ENCODE measurements at regions not wholly inside any gene's neighbourhood (a gene's known extent, or its start where the extent isn't known, plus 50 kb on each side); places are given as distances from the start of the nearest gene placed in this dataset.

GRCh38 chr14:30296931-30297405 is 262.0 kb upstream of the G2E3 start:
- H3K4me3 ChIP-seq: no peak overlapping the region
- no peak overlapping the region for H2AFZ ChIP-seq (ENCODE audit: control insufficient read depth, low read depth, low read length)
- H3K27me3 ChIP-seq (replicated peaks in 1 of 2; ENCODE audit: control insufficient read depth in 2 of 2, insufficient read depth in 2 of 2, low read length in 1 of 2): no peaks in the 10 kb centered on the region
- no peaks in the 10 kb centered on the region for H3K9me3 ChIP-seq (replicated peaks; ENCODE audit: control insufficient read depth, insufficient read depth, low read length)
- H3K27ac ChIP-seq (ENCODE audit: control insufficient read depth, insufficient read depth): no peak overlapping the region
- WGBS (ENCODE audit: insufficient coverage, insufficient replicate concordance, low lambda C conversion rate, missing lambda C conversion rate): 18% methylated on average over 10 of the region's 11 CpGs
- intact Hi-C loops (cut with micrococcal nuclease; ENCODE audit: unreplicated experiment) (no loop called here), in situ Hi-C loops (cut with MboI) (no loop called here)
- no TSS peak for BruUV-seq (replicated peaks)
- no peak for DNase-seq (ENCODE audit: low read depth, low spot score)
- H3K36me3 ChIP-seq (ENCODE audit: control insufficient read depth in 2 of 2, insufficient read depth in 2 of 2, low read length in 1 of 2): no peaks in the 10 kb centered on the region
- H3K4me1 ChIP-seq (ENCODE audit: control insufficient read depth, insufficient read depth, low read length): no peaks in the 10 kb centered on the region
- H3K79me2 ChIP-seq (ENCODE audit: control insufficient read depth, insufficient read depth, low read length): no peaks in the 10 kb centered on the region
- FAIRE-seq: no peak
- POLR2A ChIA-PET: no interaction called here
- SMC1A ChIA-PET (ENCODE audit: uncharacterized antibody, unreplicated experiment): no interaction called here
- no peak overlapping the region for H3K9ac ChIP-seq (ENCODE audit: control insufficient read depth, insufficient read depth, low read length)
- RAD21 ChIA-PET (ENCODE audit: unreplicated experiment): no interaction called here
- no peak for TF ChIP-seq IRF4 (IDR thresholded peaks at IDR 0.05; ENCODE audit: low read depth, low read length)
- TF ChIP-seq POLR2AphosphoS2 (IDR thresholded peaks at IDR 0.05; ENCODE audit: low read depth, low read length): no peak
- TF ChIP-seq ZSCAN29 (IDR thresholded peaks at IDR 0.05): no peak
- TF ChIP-seq IRF5 (IDR thresholded peaks at IDR 0.05; ENCODE audit: borderline replicate concordance): peak; percentile 8; the same call in 1 of the 2 replicates
- no peak for TF ChIP-seq ZBTB4 (CRISPR knock-in tag; IDR thresholded peaks at IDR 0.05)
- TF ChIP-seq EZH2 (IDR thresholded peaks at IDR 0.05; ENCODE audit: borderline replicate concordance, control insufficient read depth, low read depth, low read length): no peak
- TF ChIP-seq CHD2 (IDR thresholded peaks at IDR 0.05; ENCODE audit: borderline replicate concordance, low read depth, low read length): peak; percentile 80
- TF ChIP-seq MLLT1 (IDR thresholded peaks at IDR 0.05): no peak
- no peak for TF ChIP-seq RELB (IDR thresholded peaks at IDR 0.05; ENCODE audit: low read depth)
- ATAC-seq: no peak
- no peaks in the 10 kb centered on the region for H4K20me1 ChIP-seq (ENCODE audit: control insufficient read depth, insufficient read depth)
- H3K4me2 ChIP-seq (ENCODE audit: control insufficient read depth, insufficient read depth): no peak overlapping the region
- CTCF ChIA-PET: interaction anchor here (1.7 kb wide), 1 partner anchor 26 kb away, joined by 8 read pairs; no protein-coding TSS in a partner anchor

All from GM12878 (cell line).